ENCODE measurements at regions not wholly inside any gene's neighbourhood (a gene's known extent, or its start where the extent isn't known, plus 50 kb on each side); places are given as distances from the start of the nearest gene placed in this dataset.
"Not testable (repeated sequence)": the region's sequence is repeated elsewhere in the genome, so short reads cannot be mapped to it uniquely, and the experiment has no call there.

GRCh38 chr1:83401146-83401545 is 597.8 kb downstream of the TTLL7 start:
- no CpG with 5 or more reads among the region's 1 CpG for WGBS, 2 experiments (ENCODE audit: insufficient coverage in 2 of 2)
- not testable (repeated sequence) for H3K4me1 ChIP-seq (ENCODE audit: control insufficient read depth, insufficient read depth, low read length, poor library complexity, severe bottlenecking)

DNA sequence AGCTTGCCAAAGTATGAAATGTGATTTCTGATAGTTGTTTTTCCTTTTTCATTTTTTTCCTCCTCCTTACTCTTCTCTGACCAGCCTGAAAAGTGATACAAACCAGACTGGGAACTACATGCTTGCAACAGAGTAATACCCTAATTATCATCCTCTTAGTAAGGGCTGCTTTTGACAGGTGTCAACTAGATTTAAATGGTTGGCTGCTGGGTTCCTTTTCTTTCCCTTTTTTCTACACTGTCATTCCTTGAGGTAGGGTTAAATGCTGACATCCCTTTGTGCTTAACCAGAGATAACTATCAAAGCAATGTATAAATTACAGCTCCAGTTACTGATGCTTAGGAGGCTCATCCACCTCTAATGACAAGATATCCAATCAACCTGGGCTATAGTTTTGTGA is 598.8 kb downstream of the TTLL7 start:
- not testable (repeated sequence) for H3K4me3 ChIP-seq (ENCODE audit: extremely low read depth, insufficient read depth, low read length, poor library complexity, severe bottlenecking); H3K27ac ChIP-seq (ENCODE audit: low read depth, low read length, severe bottlenecking); H3K36me3 ChIP-seq (ENCODE audit: control insufficient read depth, insufficient read depth, low read length); H3K9me3 ChIP-seq (ENCODE audit: control insufficient read depth, low read length); H3K4me1 ChIP-seq (ENCODE audit: control insufficient read depth, insufficient read depth, low read length, poor library complexity, severe bottlenecking)

More at GRCh38 chr1:83401146-83401545, 597.8 kb downstream of the TTLL7 start:
- H3K9me3 ChIP-seq (ENCODE audit: control insufficient read depth, low read length); H3K27ac ChIP-seq (ENCODE audit: low read depth, low read length, severe bottlenecking); H3K36me3 ChIP-seq (ENCODE audit: control insufficient read depth, insufficient read depth, low read length); H3K4me3 ChIP-seq (ENCODE audit: extremely low read depth, insufficient read depth, low read length, poor library complexity, severe bottlenecking): not testable (repeated sequence)

DNA sequence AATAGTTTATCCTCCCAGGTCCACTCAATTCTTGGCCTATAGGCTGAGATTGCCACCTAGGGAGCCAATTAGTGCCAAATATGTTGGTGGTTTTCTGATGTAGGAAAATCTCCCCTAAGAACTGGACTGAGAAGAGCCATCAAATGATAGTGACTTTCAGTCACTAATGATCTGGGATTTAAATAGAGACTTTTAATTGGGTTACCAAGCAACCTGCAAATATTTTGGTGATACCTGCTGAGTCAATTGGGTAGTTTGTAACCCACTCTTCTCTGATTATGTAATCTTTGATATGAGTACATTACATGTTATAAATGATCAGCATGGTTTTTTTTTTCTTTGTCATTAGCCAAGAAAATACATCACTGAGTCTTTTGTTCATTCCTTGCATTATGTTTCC is 600.8 kb downstream of the TTLL7 start:
- H3K36me3 ChIP-seq (ENCODE audit: control insufficient read depth, insufficient read depth, low read length); H3K27ac ChIP-seq (ENCODE audit: low read depth, low read length, severe bottlenecking); H3K9me3 ChIP-seq (ENCODE audit: control insufficient read depth, low read length); H3K4me3 ChIP-seq (ENCODE audit: extremely low read depth, insufficient read depth, low read length, poor library complexity, severe bottlenecking); H3K4me1 ChIP-seq (ENCODE audit: control insufficient read depth, insufficient read depth, low read length, poor library complexity, severe bottlenecking): not testable (repeated sequence)

DNA sequence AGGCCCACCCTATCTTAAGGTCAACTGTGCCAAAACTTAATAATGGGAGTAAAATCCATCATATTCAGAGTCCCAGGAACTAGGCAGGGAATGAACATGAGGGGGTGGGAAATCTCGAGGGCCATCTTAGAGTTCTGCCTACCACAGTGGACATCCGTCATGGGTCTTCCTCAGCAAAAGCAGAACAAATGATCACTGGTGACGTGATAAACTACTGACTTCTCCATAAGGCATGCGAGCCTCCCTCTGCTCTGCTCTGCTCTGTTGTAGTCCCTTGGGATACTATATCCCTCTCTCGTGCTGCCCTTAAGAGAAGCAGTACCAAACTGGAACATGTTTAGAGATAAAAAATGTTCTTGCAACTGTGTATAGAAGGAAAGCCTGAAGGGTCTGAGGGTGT is 603.8 kb downstream of the TTLL7 start:
- not testable (repeated sequence) for H3K36me3 ChIP-seq (ENCODE audit: control insufficient read depth, insufficient read depth, low read length); H3K27ac ChIP-seq (ENCODE audit: low read depth, low read length, severe bottlenecking); H3K9me3 ChIP-seq (ENCODE audit: control insufficient read depth, low read length); H3K4me1 ChIP-seq (ENCODE audit: control insufficient read depth, insufficient read depth, low read length, poor library complexity, severe bottlenecking); H3K4me3 ChIP-seq (ENCODE audit: extremely low read depth, insufficient read depth, low read length, poor library complexity, severe bottlenecking)
- 66 to 76% methylated on average over 3 of the region's 5 CpGs for WGBS, 2 experiments (ENCODE audit: insufficient coverage in 2 of 2)

GRCh38 chr1:83386946-83387345 is 612.0 kb downstream of the TTLL7 start:
- WGBS, 2 experiments (ENCODE audit: insufficient coverage in 2 of 2) = no CpG with 5 or more reads among the region's 1 CpG
- not testable (repeated sequence) for H3K4me3 ChIP-seq (ENCODE audit: extremely low read depth, insufficient read depth, low read length, poor library complexity, severe bottlenecking); H3K4me1 ChIP-seq (ENCODE audit: control insufficient read depth, insufficient read depth, low read length, poor library complexity, severe bottlenecking); H3K9me3 ChIP-seq (ENCODE audit: control insufficient read depth, low read length); H3K27ac ChIP-seq (ENCODE audit: low read depth, low read length, severe bottlenecking); H3K36me3 ChIP-seq (ENCODE audit: control insufficient read depth, insufficient read depth, low read length)

GRCh38 chr1:83383107-83383506 is 615.8 kb downstream of the TTLL7 start:
- H3K4me1 ChIP-seq (ENCODE audit: control insufficient read depth, insufficient read depth, low read length, poor library complexity, severe bottlenecking); H3K36me3 ChIP-seq (ENCODE audit: control insufficient read depth, insufficient read depth, low read length); H3K9me3 ChIP-seq (ENCODE audit: control insufficient read depth, low read length); H3K4me3 ChIP-seq (ENCODE audit: extremely low read depth, insufficient read depth, low read length, poor library complexity, severe bottlenecking); H3K27ac ChIP-seq (ENCODE audit: low read depth, low read length, severe bottlenecking): not testable (repeated sequence)
- no CpG with 5 or more reads among the region's 2 CpGs for WGBS, 2 experiments (ENCODE audit: insufficient coverage in 2 of 2)

DNA sequence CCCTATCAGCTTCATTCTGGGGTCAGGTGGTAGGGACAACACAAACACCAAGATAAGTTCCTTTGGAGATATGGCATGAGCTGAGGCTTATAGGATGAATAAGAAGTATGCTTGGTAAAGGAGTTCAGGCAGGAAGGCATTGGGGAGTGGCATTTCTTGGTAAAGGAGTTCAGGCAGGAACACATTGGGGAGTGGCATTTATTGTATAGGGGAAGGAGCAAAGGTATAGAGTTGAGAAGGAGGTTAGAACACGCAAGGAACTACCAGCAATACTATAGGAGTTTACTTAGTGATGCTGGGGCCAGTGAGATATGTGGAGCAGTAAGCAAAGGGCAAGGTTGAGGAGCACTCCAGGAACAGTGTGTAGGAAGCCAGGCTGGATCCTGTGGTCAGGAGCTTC is 625.9 kb downstream of the TTLL7 start:
- not testable (repeated sequence) for H3K9me3 ChIP-seq (ENCODE audit: control insufficient read depth, low read length); H3K27ac ChIP-seq (ENCODE audit: low read depth, low read length, severe bottlenecking); H3K4me1 ChIP-seq (ENCODE audit: control insufficient read depth, insufficient read depth, low read length, poor library complexity, severe bottlenecking); H3K4me3 ChIP-seq (ENCODE audit: extremely low read depth, insufficient read depth, low read length, poor library complexity, severe bottlenecking); H3K36me3 ChIP-seq (ENCODE audit: control insufficient read depth, insufficient read depth, low read length)
- 100% methylated on average over 1 of the region's 1 CpG; no CpG with 5 or more reads in 1 of the 2 experiments for WGBS, 2 experiments (ENCODE audit: insufficient coverage in 2 of 2)

DNA sequence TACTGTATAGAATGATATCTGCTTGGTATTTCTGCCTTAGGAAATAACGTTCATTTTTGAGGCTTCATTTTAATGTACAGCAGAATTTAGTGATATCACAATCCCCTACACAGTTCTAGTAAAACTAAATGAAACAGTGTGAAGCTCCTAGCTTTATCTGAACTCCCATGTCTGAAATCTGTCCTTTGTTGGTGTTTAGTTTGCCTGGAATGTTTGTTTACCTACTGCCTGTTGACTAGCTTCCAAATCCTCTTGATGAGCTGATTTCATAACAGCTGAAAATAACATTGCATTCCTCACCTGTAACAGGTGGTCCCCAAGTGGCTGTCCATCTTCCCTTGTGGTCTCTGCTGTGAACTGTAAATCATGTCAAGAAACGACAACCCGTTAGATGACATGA is 629.1 kb downstream of the TTLL7 start:
- not testable (repeated sequence) for H3K27ac ChIP-seq (ENCODE audit: low read depth, low read length, severe bottlenecking); H3K4me1 ChIP-seq (ENCODE audit: control insufficient read depth, insufficient read depth, low read length, poor library complexity, severe bottlenecking); H3K4me3 ChIP-seq (ENCODE audit: extremely low read depth, insufficient read depth, low read length, poor library complexity, severe bottlenecking); H3K36me3 ChIP-seq (ENCODE audit: control insufficient read depth, insufficient read depth, low read length); H3K9me3 ChIP-seq (ENCODE audit: control insufficient read depth, low read length)
- WGBS, 2 experiments (ENCODE audit: insufficient coverage in 2 of 2) = 70 to 81% methylated on average over 2 of the region's 3 CpGs

GRCh38 chr1:83365320-83365719 is 633.6 kb downstream of the TTLL7 start:
- H3K9me3 ChIP-seq (ENCODE audit: control insufficient read depth, low read length); H3K36me3 ChIP-seq (ENCODE audit: control insufficient read depth, insufficient read depth, low read length); H3K4me1 ChIP-seq (ENCODE audit: control insufficient read depth, insufficient read depth, low read length, poor library complexity, severe bottlenecking); H3K27ac ChIP-seq (ENCODE audit: low read depth, low read length, severe bottlenecking); H3K4me3 ChIP-seq (ENCODE audit: extremely low read depth, insufficient read depth, low read length, poor library complexity, severe bottlenecking): not testable (repeated sequence)
- WGBS, 2 experiments (ENCODE audit: insufficient coverage in 2 of 2) = no CpG with 5 or more reads among the region's 2 CpGs

DNA sequence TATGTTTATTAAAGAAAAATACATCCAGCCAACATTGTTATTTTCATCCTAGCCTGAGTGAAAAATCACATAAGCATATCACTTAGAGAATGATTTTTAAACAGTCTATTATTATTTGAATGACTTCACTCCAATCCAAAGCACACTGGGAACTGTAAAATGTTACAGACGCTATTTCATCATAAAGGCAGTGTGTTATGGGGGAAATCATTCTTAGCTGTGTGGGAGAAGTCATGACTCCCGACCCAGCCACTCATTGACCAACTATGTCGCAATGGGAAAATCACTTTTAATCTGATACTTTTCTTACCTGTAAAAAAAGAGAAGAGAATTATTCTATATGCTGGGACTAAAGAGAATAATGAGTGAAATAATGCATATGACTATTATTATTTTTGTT is 653.6 kb downstream of the TTLL7 start:
- H3K9me3 ChIP-seq (ENCODE audit: control insufficient read depth, low read length); H3K27ac ChIP-seq (ENCODE audit: low read depth, low read length, severe bottlenecking); H3K36me3 ChIP-seq (ENCODE audit: control insufficient read depth, insufficient read depth, low read length); H3K4me1 ChIP-seq (ENCODE audit: control insufficient read depth, insufficient read depth, low read length, poor library complexity, severe bottlenecking); H3K4me3 ChIP-seq (ENCODE audit: extremely low read depth, insufficient read depth, low read length, poor library complexity, severe bottlenecking): not testable (repeated sequence)
- WGBS, 2 experiments (ENCODE audit: insufficient coverage in 2 of 2) = no CpG with 5 or more reads among the region's 3 CpGs

DNA sequence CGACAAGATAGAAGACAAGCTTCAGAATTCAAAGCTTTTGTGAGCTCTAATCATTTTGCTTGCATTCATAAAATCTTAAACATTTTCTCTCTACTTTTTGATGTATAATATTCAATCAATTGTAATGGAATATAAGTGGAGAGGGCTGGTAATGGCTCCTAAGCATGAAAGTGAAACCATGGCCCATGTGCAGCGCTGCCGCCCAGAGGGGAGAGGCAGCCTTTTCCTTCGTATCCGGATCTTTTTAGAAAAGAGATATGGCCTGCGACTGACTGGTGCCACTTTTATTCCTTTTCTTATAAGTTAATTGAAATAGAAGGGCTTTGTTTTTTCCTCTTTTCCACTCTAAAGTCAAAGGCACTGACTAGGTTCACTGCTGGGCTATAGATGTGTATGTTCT is 655.2 kb downstream of the TTLL7 start:
- H3K4me1 ChIP-seq (ENCODE audit: control insufficient read depth, insufficient read depth, low read length, poor library complexity, severe bottlenecking); H3K27ac ChIP-seq (ENCODE audit: low read depth, low read length, severe bottlenecking); H3K9me3 ChIP-seq (ENCODE audit: control insufficient read depth, low read length); H3K36me3 ChIP-seq (ENCODE audit: control insufficient read depth, insufficient read depth, low read length); H3K4me3 ChIP-seq (ENCODE audit: extremely low read depth, insufficient read depth, low read length, poor library complexity, severe bottlenecking): not testable (repeated sequence)
- no CpG with 5 or more reads among the region's 6 CpGs for WGBS, 2 experiments (ENCODE audit: insufficient coverage in 2 of 2)

- H3K4me1 ChIP-seq (ENCODE audit: control insufficient read depth, insufficient read depth, low read length, poor library complexity, severe bottlenecking); H3K36me3 ChIP-seq (ENCODE audit: control insufficient read depth, insufficient read depth, low read length); H3K4me3 ChIP-seq (ENCODE audit: extremely low read depth, insufficient read depth, low read length, poor library complexity, severe bottlenecking); H3K9me3 ChIP-seq (ENCODE audit: control insufficient read depth, low read length); H3K27ac ChIP-seq (ENCODE audit: low read depth, low read length, severe bottlenecking): not testable (repeated sequence)
Observed at GRCh38 chr1:83342995-83343394, 655.9 kb downstream of the TTLL7 start.

All from mesodermal cell (in vitro differentiated cells).